Stimulated activated CD4-positive, alpha-beta T cell treated with anti-CD3 and anti-CD28 coated beads, Interleukin-4, amount 100 ng/mL, for 24 hours (primary cell): ENCODE measurements at regions not wholly inside any gene's neighbourhood (a gene's known extent, or its start where the extent isn't known, plus 50 kb on each side); places are given as distances from the start of the nearest gene placed in this dataset.

Experiments used
- DNase-seq: peaks from one replicate; pipeline ENCODE4 v3.0.0-alpha.2; 2020

GRCh38 chr11:15779518-15779917 is 576.8 kb downstream of the SOX6 start:
- no peak for DNase-seq

- DNase-seq, result no peak
Observed at GRCh38 chr11:15780382-15780781, 576.0 kb downstream of the SOX6 start.

- no peak for DNase-seq
Observed at GRCh38 chr11:15780837-15781236, 575.5 kb downstream of the SOX6 start.

GRCh38 chr11:15783619-15784018 is 572.7 kb downstream of the SOX6 start:
- no peak for DNase-seq

- DNase-seq, result no peak
Observed at GRCh38 chr11:15793043-15793996, 563.0 kb downstream of the SOX6 start.

GRCh38 chr11:15794361-15795150 is 561.8 kb downstream of the SOX6 start:
- no peak for DNase-seq

GRCh38 chr11:15795378-15795777 is 561.0 kb downstream of the SOX6 start:
- DNase-seq, result no peak

GRCh38 chr11:15800111-15800800 is 556.1 kb downstream of the SOX6 start:
- no peak for DNase-seq

GRCh38 chr11:15801126-15801525 is 555.2 kb downstream of the SOX6 start:
- DNase-seq, result no peak

GRCh38 chr11:15801616-15802015 is 554.7 kb downstream of the SOX6 start:
- no peak for DNase-seq

GRCh38 chr11:15805726-15806125 is 550.6 kb downstream of the SOX6 start:
- no peak for DNase-seq

GRCh38 chr11:15806217-15806616 is 550.1 kb downstream of the SOX6 start:
- DNase-seq, result no peak

GRCh38 chr11:15807827-15808226 is 548.5 kb downstream of the SOX6 start:
- no peak for DNase-seq

GRCh38 chr11:15810082-15810481 is 546.3 kb downstream of the SOX6 start:
- no peak for DNase-seq

GRCh38 chr11:15810525-15810924 is 545.8 kb downstream of the SOX6 start:
- no peak for DNase-seq

GRCh38 chr11:15815246-15816195 is 540.8 kb downstream of the SOX6 start:
- DNase-seq, result no peak

GRCh38 chr11:15816260-15816871 is 540.0 kb downstream of the SOX6 start:
- no peak for DNase-seq

- no peak for DNase-seq
Observed at GRCh38 chr11:15817001-15817400, 539.3 kb downstream of the SOX6 start.

- DNase-seq, result no peak
Observed at GRCh38 chr11:15818132-15818842, 538.1 kb downstream of the SOX6 start.

- peak; percentile 26 for DNase-seq
Observed at GRCh38 chr11:15819679-15820286, 536.6 kb downstream of the SOX6 start.

- DNase-seq, result no peak
Observed at GRCh38 chr11:15821451-15821850, 534.9 kb downstream of the SOX6 start.
